Loucy (cell line): ENCODE measurements at regions not wholly inside any gene's neighbourhood (a gene's known extent, or its start where the extent isn't known, plus 50 kb on each side); places are given as distances from the start of the nearest gene placed in this dataset.

ENCODE experiments used
- H2AFZ ChIP-seq: fragments of 200-600 bp; sonication (generic); 2 replicates; pipeline ENCODE4 v1.6.0; 2016; ENCODE audit warnings: antibody characterized with exemption, mild to moderate bottlenecking, low read length, moderate library complexity
- H3F3A ChIP-seq: fragments of 200-600 bp; 2 replicates; pipeline ENCODE4 v1.6.0; 2016; ENCODE audit warnings: antibody characterized with exemption, low read depth, mild to moderate bottlenecking
- H3K27me3 ChIP-seq: fragments of 200-600 bp; sonication (generic); 2 replicates; pipeline ENCODE4 v1.6.1; 2014; ENCODE audit warnings: low read length, mild to moderate bottlenecking; ENCODE audit not compliant: insufficient read depth, poor library complexity, severe bottlenecking
- H3K36me3 ChIP-seq: fragments of 200-600 bp; sonication (generic); 2 replicates; pipeline ENCODE4 v1.6.1; 2016; ENCODE audit warnings: low read length; ENCODE audit not compliant: insufficient read depth
- H3K4me1 ChIP-seq: fragments of 200-600 bp; sonication (generic); 2 replicates; pipeline ENCODE4 v1.5.1; 2014; ENCODE audit warnings: low read length, mild to moderate bottlenecking; ENCODE audit not compliant: insufficient read depth, poor library complexity, severe bottlenecking
- H3K4me2 ChIP-seq: fragments of 200-600 bp; sonication (generic); 2 replicates; pipeline ENCODE4 v1.6.0; 2014; ENCODE audit warnings: antibody characterized with exemption, low read length, low read depth, mild to moderate bottlenecking; ENCODE audit not compliant: poor library complexity, severe bottlenecking
- H3K4me3 ChIP-seq: fragments of 200-600 bp; sonication (generic); 2 replicates; pipeline ENCODE4 v1.5.1; 2014; ENCODE audit warnings: low read length, mild to moderate bottlenecking, mixed read lengths; ENCODE audit not compliant: poor library complexity, severe bottlenecking
- H3K79me2 ChIP-seq: fragments of 200-600 bp; sonication (generic); 2 replicates; pipeline ENCODE4 v1.6.1; 2014; ENCODE audit warnings: low read length; ENCODE audit not compliant: insufficient read depth
- H3K9ac ChIP-seq: fragments of 200-600 bp; sonication (generic); 2 replicates; pipeline ENCODE4 v1.6.0; 2014; ENCODE audit warnings: mild to moderate bottlenecking, low read depth, low read length, moderate library complexity; ENCODE audit not compliant: poor library complexity, severe bottlenecking
- H3K9me2 ChIP-seq: fragments of 200-600 bp; sonication (generic); replicated peaks from 2 replicates; pipeline ENCODE4 v1.6.1; 2016; ENCODE audit warnings: low read depth, low read length, mixed read lengths
- H3K9me3 ChIP-seq: fragments of 200-600 bp; sonication (generic); 2 replicates; pipeline ENCODE4 v1.6.1; 2014; ENCODE audit warnings: mild to moderate bottlenecking, antibody characterized with exemption, low read length, low read depth; ENCODE audit not compliant: insufficient read depth
- H4K20me1 ChIP-seq: fragments of 200-600 bp; sonication (generic); 2 replicates; pipeline ENCODE4 v1.6.0; 2014; ENCODE audit warnings: antibody characterized with exemption, low read length, mild to moderate bottlenecking; ENCODE audit not compliant: insufficient read depth, poor library complexity, severe bottlenecking
- CTCF ChIP-seq: fragments of 200-600 bp; sonication (generic); conservative IDR thresholded peaks from 2 replicates; pipeline ENCODE4 v1.5.1; 2014; ENCODE audit warnings: mild to moderate bottlenecking, antibody characterized with exemption, low read length
- EZH2phosphoT487 ChIP-seq: fragments of 200-600 bp; IDR thresholded peaks from 2 replicates; pipeline ENCODE4 v1.6.1; 2018; ENCODE audit warnings: antibody characterized with exemption, mild to moderate bottlenecking, moderate library complexity, borderline replicate concordance

GRCh38 chr1:83022206-83022605 lies 976.7 kb downstream of the TTLL7 start:
- no peak overlapping the region for H2AFZ ChIP-seq
- no peak overlapping the region for H3K4me2 ChIP-seq
- H3F3A ChIP-seq, result no peaks in the 10 kb centered on the region
- H3K36me3 ChIP-seq, result no peaks in the 10 kb centered on the region
- no peak overlapping the region for H3K4me3 ChIP-seq
- H3K4me1 ChIP-seq, result no peaks in the 10 kb centered on the region
- TF ChIP-seq CTCF (no peak), EZH2phosphoT487 (no peak)
- H3K79me2 ChIP-seq, result no peaks in the 10 kb centered on the region
- H3K27me3 ChIP-seq, result no peaks in the 10 kb centered on the region
- no peaks in the 10 kb centered on the region for H3K9me2 ChIP-seq
- H3K9me3 ChIP-seq, result no peaks in the 10 kb centered on the region
- no peak overlapping the region for H3K9ac ChIP-seq
- no peaks in the 10 kb centered on the region for H4K20me1 ChIP-seq

DNA sequence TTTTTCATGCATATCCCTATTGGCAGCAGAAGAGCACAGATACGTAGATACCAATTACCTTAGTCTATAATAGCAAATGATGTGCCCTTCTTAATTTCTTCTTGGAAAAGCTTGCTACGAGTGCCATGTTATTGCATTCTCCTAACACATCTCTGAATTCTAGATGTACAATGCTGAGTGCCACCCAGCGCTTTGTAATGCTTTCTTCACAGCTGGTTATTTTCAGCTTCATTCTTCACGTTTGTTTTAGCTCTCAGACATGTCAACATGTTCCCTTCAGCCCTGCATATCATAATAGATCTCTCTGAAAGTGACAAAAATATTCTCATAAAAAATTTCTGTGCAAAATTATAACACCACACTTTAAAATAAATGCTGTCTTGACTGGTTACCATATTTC lies 981.2 kb downstream of the TTLL7 start:
- no peaks in the 10 kb centered on the region for H3K79me2 ChIP-seq
- no peaks in the 10 kb centered on the region for H4K20me1 ChIP-seq
- TF ChIP-seq EZH2phosphoT487, result no peak
- no peak for TF ChIP-seq CTCF

GRCh38 chr1:83017276-83017675 lies 981.7 kb downstream of the TTLL7 start:
- no peak overlapping the region for H3K4me3 ChIP-seq
- no peaks in the 10 kb centered on the region for H3K9me2 ChIP-seq
- no peaks in the 10 kb centered on the region for H3K4me1 ChIP-seq
- H3F3A ChIP-seq, result no peaks in the 10 kb centered on the region
- no peak overlapping the region for H3K4me2 ChIP-seq
- H2AFZ ChIP-seq, result no peak overlapping the region
- no peaks in the 10 kb centered on the region for H3K79me2 ChIP-seq
- H4K20me1 ChIP-seq, result no peaks in the 10 kb centered on the region
- no peaks in the 10 kb centered on the region for H3K36me3 ChIP-seq
- H3K27me3 ChIP-seq, result no peaks in the 10 kb centered on the region
- no peak overlapping the region for H3K9ac ChIP-seq
- H3K9me3 ChIP-seq, result no peaks in the 10 kb centered on the region
- TF ChIP-seq CTCF (no peak), EZH2phosphoT487 (no peak)

More for the DNA sequence above, 981.2 kb downstream of the TTLL7 start:
- no peaks in the 10 kb centered on the region for H3F3A ChIP-seq
- no peak overlapping the region for H2AFZ ChIP-seq
- H3K4me3 ChIP-seq, result no peak overlapping the region
- no peaks in the 10 kb centered on the region for H3K27me3 ChIP-seq
- no peaks in the 10 kb centered on the region for H3K9me2 ChIP-seq
- no peak overlapping the region for H3K9ac ChIP-seq
- H3K4me2 ChIP-seq, result no peak overlapping the region
- H3K36me3 ChIP-seq, result no peaks in the 10 kb centered on the region
- H3K9me3 ChIP-seq, result no peaks in the 10 kb centered on the region
- H3K4me1 ChIP-seq, result no peaks in the 10 kb centered on the region
